ENCODE measurements at regions not wholly inside any gene's neighbourhood (a gene's known extent, or its start where the extent isn't known, plus 50 kb on each side); places are given as distances from the start of the nearest gene placed in this dataset.

GRCh38 chr17:74147056-74147835 is 56.2 kb upstream of the RPL38 start:
- H3K9me3 ChIP-seq (ENCODE audit: control insufficient read depth in 2 of 2, insufficient read depth in 1 of 2, low read depth in 1 of 2, low read length in 1 of 2), result peaks cover 2% of the 10 kb centered on the region in 2 donors
- 78 to 82% methylated on average over 15 of the region's 15 CpGs for WGBS, 2 donors
- no peaks in the 10 kb centered on the region for H3K4me1 ChIP-seq (ENCODE audit: control insufficient read depth in 2 of 2, insufficient read depth in 2 of 2, low read length in 1 of 2)
- H3K27me3 ChIP-seq (ENCODE audit: control insufficient read depth in 1 of 2, insufficient read depth in 2 of 2, low read length in 2 of 2), result peaks cover 0 to 5% of the 10 kb centered on the region in 2 donors
- no peak overlapping the region for H3K4me3 ChIP-seq (ENCODE audit: low read depth in 1 of 2, low read length in 2 of 2)
- H3K36me3 ChIP-seq (ENCODE audit: control insufficient read depth in 2 of 2, insufficient read depth in 2 of 2, low read length in 1 of 2), result no peaks in the 10 kb centered on the region
- no peak overlapping the region for H3K27ac ChIP-seq (ENCODE audit: low read depth in 2 of 2, low read length in 1 of 2)

GRCh38 chr17:74147966-74148365 is 55.5 kb upstream of the RPL38 start:
- Histone ChIP-seq H3K4me1 (ENCODE audit: control insufficient read depth in 2 of 2, insufficient read depth in 2 of 2, low read length in 1 of 2) (peaks cover 0 to 2% of the 10 kb centered on the region in 2 donors), H3K36me3 (ENCODE audit: control insufficient read depth in 2 of 2, insufficient read depth in 2 of 2, low read length in 1 of 2) (no peaks in the 10 kb centered on the region), H3K4me3 (ENCODE audit: low read depth in 1 of 2, low read length in 2 of 2) (no peak overlapping the region), H3K27me3 (ENCODE audit: control insufficient read depth in 1 of 2, insufficient read depth in 2 of 2, low read length in 2 of 2) (peaks cover 0 to 5% of the 10 kb centered on the region in 2 donors), H3K27ac (ENCODE audit: low read depth in 2 of 2, low read length in 1 of 2) (no peak overlapping the region), H3K9me3 (ENCODE audit: control insufficient read depth in 2 of 2, insufficient read depth in 1 of 2, low read depth in 1 of 2, low read length in 1 of 2) (peaks cover 2% of the 10 kb centered on the region in 2 donors)
- WGBS, 2 donors, result 77 to 88% methylated on average over 4 of the region's 4 CpGs

- Histone ChIP-seq H3K27me3 (ENCODE audit: control insufficient read depth in 1 of 2, insufficient read depth in 2 of 2, low read length in 2 of 2) (peaks cover 0 to 5% of the 10 kb centered on the region in 2 donors), H3K27ac (ENCODE audit: low read depth in 2 of 2, low read length in 1 of 2) (no peak overlapping the region), H3K4me3 (ENCODE audit: low read depth in 1 of 2, low read length in 2 of 2) (no peak overlapping the region), H3K9me3 (ENCODE audit: control insufficient read depth in 2 of 2, insufficient read depth in 1 of 2, low read depth in 1 of 2, low read length in 1 of 2) (peaks cover 0 to 2% of the 10 kb centered on the region in 2 donors), H3K36me3 (ENCODE audit: control insufficient read depth in 2 of 2, insufficient read depth in 2 of 2, low read length in 1 of 2) (no peaks in the 10 kb centered on the region), H3K4me1 (ENCODE audit: control insufficient read depth in 2 of 2, insufficient read depth in 2 of 2, low read length in 1 of 2) (peaks cover 0 to 2% of the 10 kb centered on the region in 2 donors)
- WGBS, 2 donors, result 89 to 91% methylated on average over 4 of the region's 4 CpGs
Observed at GRCh38 chr17:74148446-74148845, 55.0 kb upstream of the RPL38 start.

- H3K4me1 ChIP-seq (ENCODE audit: control insufficient read depth in 2 of 2, insufficient read depth in 2 of 2, low read length in 1 of 2), result peaks cover 0 to 2% of the 10 kb centered on the region in 2 donors
- H3K36me3 ChIP-seq (ENCODE audit: control insufficient read depth in 2 of 2, insufficient read depth in 2 of 2, low read length in 1 of 2), result no peaks in the 10 kb centered on the region
- H3K4me3 ChIP-seq (ENCODE audit: low read depth in 1 of 2, low read length in 2 of 2), result no peak overlapping the region
- no peaks in the 10 kb centered on the region for H3K9me3 ChIP-seq (ENCODE audit: control insufficient read depth in 2 of 2, insufficient read depth in 1 of 2, low read depth in 1 of 2, low read length in 1 of 2)
- peaks cover 0 to 5% of the 10 kb centered on the region in 2 donors for H3K27me3 ChIP-seq (ENCODE audit: control insufficient read depth in 1 of 2, insufficient read depth in 2 of 2, low read length in 2 of 2)
- 85 to 91% methylated on average over 7 of the region's 7 CpGs for WGBS, 2 donors
- no peak overlapping the region for H3K27ac ChIP-seq (ENCODE audit: low read depth in 2 of 2, low read length in 1 of 2)
Observed at GRCh38 chr17:74148901-74149596, 54.4 kb upstream of the RPL38 start.

GRCh38 chr17:74149597-74150427 is 53.7 kb upstream of the RPL38 start:
- Histone ChIP-seq H3K36me3 (ENCODE audit: control insufficient read depth in 2 of 2, insufficient read depth in 2 of 2, low read length in 1 of 2) (no peaks in the 10 kb centered on the region), H3K9me3 (ENCODE audit: control insufficient read depth in 2 of 2, insufficient read depth in 1 of 2, low read depth in 1 of 2, low read length in 1 of 2) (no peaks in the 10 kb centered on the region), H3K4me1 (ENCODE audit: control insufficient read depth in 2 of 2, insufficient read depth in 2 of 2, low read length in 1 of 2) (peaks cover 0 to 2% of the 10 kb centered on the region in 2 donors), H3K27ac (ENCODE audit: low read depth in 2 of 2, low read length in 1 of 2) (no peak overlapping the region), H3K4me3 (ENCODE audit: low read depth in 1 of 2, low read length in 2 of 2) (no peak overlapping the region), H3K27me3 (ENCODE audit: control insufficient read depth in 1 of 2, insufficient read depth in 2 of 2, low read length in 2 of 2) (peaks cover 0 to 5% of the 10 kb centered on the region in 2 donors)
- WGBS, 2 donors, result 74 to 79% methylated on average over 13 of the region's 13 CpGs

- Histone ChIP-seq H3K4me1 (ENCODE audit: control insufficient read depth in 2 of 2, insufficient read depth in 2 of 2, low read length in 1 of 2) (peaks cover 0 to 2% of the 10 kb centered on the region in 2 donors), H3K36me3 (ENCODE audit: control insufficient read depth in 2 of 2, insufficient read depth in 2 of 2, low read length in 1 of 2) (no peaks in the 10 kb centered on the region), H3K27ac (ENCODE audit: low read depth in 2 of 2, low read length in 1 of 2) (no peak overlapping the region), H3K27me3 (ENCODE audit: control insufficient read depth in 1 of 2, insufficient read depth in 2 of 2, low read length in 2 of 2) (peaks cover 0 to 3% of the 10 kb centered on the region in 2 donors), H3K9me3 (ENCODE audit: control insufficient read depth in 2 of 2, insufficient read depth in 1 of 2, low read depth in 1 of 2, low read length in 1 of 2) (no peaks in the 10 kb centered on the region), H3K4me3 (ENCODE audit: low read depth in 1 of 2, low read length in 2 of 2) (no peak overlapping the region)
- WGBS, 2 donors, result 59 to 75% methylated on average over 14 of the region's 14 CpGs
Observed at GRCh38 chr17:74150428-74151025, 53.0 kb upstream of the RPL38 start.

- 86 to 92% methylated on average over 18 of the region's 18 CpGs for WGBS, 2 donors
- Histone ChIP-seq H3K4me3 (ENCODE audit: low read depth in 1 of 2, low read length in 2 of 2) (no peak overlapping the region), H3K9me3 (ENCODE audit: control insufficient read depth in 2 of 2, insufficient read depth in 1 of 2, low read depth in 1 of 2, low read length in 1 of 2) (no peaks in the 10 kb centered on the region), H3K36me3 (ENCODE audit: control insufficient read depth in 2 of 2, insufficient read depth in 2 of 2, low read length in 1 of 2) (no peaks in the 10 kb centered on the region), H3K27me3 (ENCODE audit: control insufficient read depth in 1 of 2, insufficient read depth in 2 of 2, low read length in 2 of 2) (no peaks in the 10 kb centered on the region), H3K4me1 (ENCODE audit: control insufficient read depth in 2 of 2, insufficient read depth in 2 of 2, low read length in 1 of 2) (peaks cover 0 to 2% of the 10 kb centered on the region in 2 donors), H3K27ac (ENCODE audit: low read depth in 2 of 2, low read length in 1 of 2) (no peak overlapping the region)
Observed at GRCh38 chr17:74151551-74152315, 51.7 kb upstream of the RPL38 start.

GRCh38 chr17:74152591-74153455 is 50.7 kb upstream of the RPL38 start:
- H3K4me3 ChIP-seq (ENCODE audit: low read depth in 1 of 2, low read length in 2 of 2), result no peak overlapping the region
- no peaks in the 10 kb centered on the region for H3K36me3 ChIP-seq (ENCODE audit: control insufficient read depth in 2 of 2, insufficient read depth in 2 of 2, low read length in 1 of 2)
- WGBS, 2 donors, result 36 to 51% methylated on average over 12 of the region's 12 CpGs
- H3K27me3 ChIP-seq (ENCODE audit: control insufficient read depth in 1 of 2, insufficient read depth in 2 of 2, low read length in 2 of 2), result no peaks in the 10 kb centered on the region
- H3K9me3 ChIP-seq (ENCODE audit: control insufficient read depth in 2 of 2, insufficient read depth in 1 of 2, low read depth in 1 of 2, low read length in 1 of 2), result no peaks in the 10 kb centered on the region
- H3K4me1 ChIP-seq (ENCODE audit: control insufficient read depth in 2 of 2, insufficient read depth in 2 of 2, low read length in 1 of 2), result peaks cover 0 to 2% of the 10 kb centered on the region in 2 donors
- no peak overlapping the region for H3K27ac ChIP-seq (ENCODE audit: low read depth in 2 of 2, low read length in 1 of 2)

All from esophagus (tissue), 2 donors.